ENCODE measurements at regions not wholly inside any gene's neighbourhood (a gene's known extent, or its start where the extent isn't known, plus 50 kb on each side); places are given as distances from the start of the nearest gene placed in this dataset.
A peak's percentile ranks its signal among the peaks of the same experiment; 100 is the strongest.
"Not testable (repeated sequence)": the region's sequence is repeated elsewhere in the genome, so short reads cannot be mapped to it uniquely, and the experiment has no call there.

DNA sequence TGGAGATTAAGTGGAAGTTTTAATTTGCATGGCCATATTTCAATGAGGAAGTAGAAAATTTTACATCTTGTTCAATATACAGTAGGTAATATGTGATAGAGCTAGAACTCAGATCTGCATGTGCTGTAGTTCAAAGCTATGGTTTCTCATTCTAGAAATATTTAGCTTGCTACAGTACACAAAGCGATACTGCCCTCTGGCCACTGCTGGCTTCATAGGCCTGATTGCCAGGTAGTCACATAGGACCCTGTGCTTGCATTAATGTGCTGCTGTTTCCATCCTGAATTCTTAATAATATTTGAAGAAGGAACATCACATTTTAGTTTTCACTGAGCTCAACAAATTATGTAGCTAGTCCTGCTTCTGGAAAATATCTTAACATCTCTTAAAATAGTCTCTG is 87.0 kb downstream of the PLSCR2 start:
- DNase-seq (no peak), ATAC-seq (no peak)
- intact Hi-C loops (cut with micrococcal nuclease): no loop called here

DNA sequence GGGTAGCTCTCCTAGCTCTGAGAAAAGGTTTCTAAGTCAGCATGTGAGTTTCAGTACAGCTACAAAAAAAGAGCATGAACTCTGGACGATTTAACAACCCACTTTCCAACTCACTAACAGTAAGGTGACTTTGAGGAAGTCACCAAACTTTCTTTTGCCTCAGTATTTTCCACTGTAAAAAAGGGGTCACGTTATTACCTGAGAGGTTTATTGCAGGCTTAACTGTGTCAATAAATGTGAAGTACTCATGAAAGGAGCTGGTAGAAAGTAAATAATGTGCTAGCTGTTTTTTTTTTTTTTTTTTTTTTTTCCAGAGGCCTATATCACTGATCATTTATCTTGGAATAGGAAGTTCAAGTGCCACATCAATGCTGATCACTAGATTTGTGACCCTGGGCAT is 89.3 kb downstream of the PLSCR2 start:
- intact Hi-C loops (cut with micrococcal nuclease): no loop called here
- ATAC-seq: no peak

DNA sequence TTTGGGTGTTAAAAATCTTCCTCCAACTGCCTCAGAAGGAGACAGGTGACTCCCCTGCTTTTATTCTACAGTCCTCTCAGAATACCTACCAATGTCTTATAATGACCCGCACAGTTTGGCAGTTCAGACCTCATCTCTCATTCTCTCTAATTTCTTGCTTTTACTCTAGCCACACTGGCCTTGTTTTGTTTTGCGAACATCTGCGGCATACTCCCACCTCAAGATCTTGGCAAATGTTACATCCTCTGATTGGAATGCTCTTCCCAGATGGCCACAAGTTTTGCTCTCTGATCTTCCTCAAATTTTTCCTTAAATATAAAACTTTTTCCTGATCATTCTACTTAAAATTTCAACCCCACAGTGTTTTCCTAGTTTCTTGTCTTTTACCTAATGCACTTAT is 94.1 kb downstream of the PLSCR2 start:
- intact Hi-C loops (cut with micrococcal nuclease): no loop called here
- ATAC-seq (peak; percentile 58), DNase-seq (no peak)

More for the DNA sequence above, 89.3 kb downstream of the PLSCR2 start:
- no peak for DNase-seq

DNA sequence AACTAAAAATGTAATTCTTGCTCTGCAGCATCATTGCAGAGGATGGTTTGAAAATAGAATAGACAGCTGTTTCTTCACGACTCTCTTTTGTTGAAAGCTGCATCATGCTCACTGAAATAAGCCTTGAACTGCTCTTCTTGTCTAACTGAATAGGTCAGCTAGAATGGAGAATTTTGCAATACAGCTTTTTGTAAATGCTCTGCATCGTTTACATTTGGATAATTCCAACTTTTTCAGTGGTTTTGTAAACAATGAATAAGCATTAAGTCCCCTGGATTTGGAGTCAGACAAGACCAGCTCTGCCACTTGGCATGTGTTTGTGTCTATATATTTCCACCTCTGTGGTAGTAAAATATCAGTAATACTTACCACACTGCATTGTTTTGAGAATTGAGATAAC is 95.2 kb downstream of the PLSCR2 start:
- DNase-seq (no peak), ATAC-seq (peak; percentile 28)
- intact Hi-C loops (cut with micrococcal nuclease): no loop called here

DNA sequence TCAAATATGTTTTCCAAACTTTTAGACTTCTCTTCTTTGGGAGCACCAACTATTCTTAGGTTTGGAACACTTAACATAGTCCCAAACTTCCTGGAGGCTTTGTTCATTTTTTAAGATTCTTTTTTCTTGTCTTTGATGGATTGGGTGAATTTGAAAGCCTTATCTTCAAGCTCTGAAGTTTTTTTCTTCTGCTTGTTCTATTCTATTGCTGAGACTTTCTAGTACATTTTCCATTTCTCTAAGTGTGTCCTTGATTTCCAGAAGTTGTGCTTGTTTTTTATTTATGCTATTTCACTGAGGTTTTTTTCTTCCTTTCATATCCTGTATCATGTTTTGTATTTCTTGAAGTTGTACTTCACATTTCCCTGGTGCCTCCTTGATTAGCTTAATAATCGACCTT is 97.5 kb downstream of the PLSCR2 start:
- intact Hi-C loops (cut with micrococcal nuclease): no loop called here
- ATAC-seq (no peak), DNase-seq (no peak)

DNA sequence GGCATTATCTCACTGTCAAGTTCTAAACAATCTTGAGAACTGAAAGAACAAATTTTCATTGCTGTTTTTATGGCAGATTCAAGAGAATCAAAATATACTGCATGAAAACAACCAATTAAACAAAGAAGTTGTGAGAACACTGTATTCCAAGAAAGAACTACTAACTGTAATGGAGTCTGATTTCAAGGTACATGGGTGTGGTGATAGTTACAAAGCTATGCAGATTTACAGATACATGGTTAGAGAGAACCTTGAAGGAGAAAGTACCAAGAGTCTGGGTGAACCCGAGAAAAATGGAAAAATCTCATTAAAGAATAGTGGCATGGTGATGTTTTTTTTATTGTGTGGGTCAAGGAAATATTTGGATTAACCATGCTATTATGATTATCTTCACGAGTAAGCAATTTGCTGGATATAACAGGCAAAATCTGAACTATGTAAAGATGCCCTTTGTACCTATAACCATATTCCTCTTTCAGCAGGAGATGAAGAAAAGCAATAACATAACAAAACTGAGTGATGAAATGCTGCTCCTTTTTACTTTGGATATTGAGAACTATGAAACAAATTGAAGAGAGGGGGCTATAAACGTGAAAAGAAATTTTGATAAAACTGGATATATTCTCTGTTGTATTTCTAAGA is 100.4 kb downstream of the PLSCR2 start:
- DNase-seq: no peak
- no peak for ATAC-seq
- intact Hi-C loops (cut with micrococcal nuclease): no loop called here

DNA sequence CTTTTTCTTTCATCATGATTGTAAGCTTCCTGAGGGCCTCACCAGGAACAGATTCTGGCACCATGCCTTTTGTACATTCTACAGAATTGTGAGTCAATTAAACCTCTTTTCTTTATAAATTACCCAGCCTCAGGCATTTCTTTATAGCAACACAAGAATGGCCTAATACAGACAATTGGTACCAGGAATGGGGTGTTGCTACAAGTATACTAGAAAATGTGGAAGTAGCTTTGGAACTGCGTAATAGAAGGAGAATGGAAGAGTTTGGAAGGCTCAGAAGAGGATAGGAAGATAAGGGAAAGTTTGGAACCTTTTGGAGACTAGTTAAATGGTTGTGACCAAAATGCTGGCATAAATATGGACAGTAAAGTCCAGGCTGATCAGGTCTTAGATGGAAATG is 108.9 kb upstream of the PLSCR4 start:
- DNase-seq: no peak
- no peak for ATAC-seq
- intact Hi-C loops (cut with micrococcal nuclease): no loop called here

DNA sequence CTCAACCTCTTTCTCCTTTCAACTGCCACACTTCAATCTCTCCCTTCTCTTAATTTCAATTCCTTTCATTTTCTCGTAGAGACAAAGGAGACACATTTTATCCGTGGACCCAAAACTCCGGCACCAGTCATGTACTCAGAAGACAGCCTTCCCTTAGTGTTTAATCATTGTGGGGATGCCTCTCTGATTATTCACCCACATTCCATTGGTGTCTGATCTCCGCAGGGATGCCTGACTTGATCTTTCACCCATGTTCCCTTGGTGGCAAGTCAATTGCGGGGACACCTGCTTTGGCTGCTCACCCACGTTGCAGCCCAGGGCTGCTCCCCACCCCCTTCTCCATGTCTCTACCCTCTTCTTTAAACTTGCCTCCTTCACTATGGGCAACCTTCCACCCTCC is 103.5 kb upstream of the PLSCR4 start:
- ATAC-seq; DNase-seq; intact Hi-C loops (cut with micrococcal nuclease): not testable (repeated sequence)

DNA sequence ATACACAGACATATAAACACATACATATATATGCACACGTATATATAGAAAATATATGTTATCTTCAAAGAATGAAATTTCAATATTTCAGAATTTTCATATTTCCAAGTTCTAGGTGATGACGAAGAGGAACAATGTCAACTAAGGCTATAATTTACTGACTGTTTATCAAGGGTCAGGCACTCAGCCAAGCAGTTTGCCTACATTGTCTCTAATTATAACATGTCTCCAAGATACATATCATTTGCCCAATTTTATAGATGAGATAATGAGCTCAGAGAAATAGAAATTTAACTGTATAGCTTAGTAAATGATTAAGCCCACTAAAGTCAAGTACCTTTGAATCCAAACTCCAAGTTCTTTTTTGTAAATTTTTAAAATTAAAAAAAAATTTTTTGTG is 99.9 kb upstream of the PLSCR4 start:
- ATAC-seq: no peak
- intact Hi-C loops (cut with micrococcal nuclease): no loop called here

DNA sequence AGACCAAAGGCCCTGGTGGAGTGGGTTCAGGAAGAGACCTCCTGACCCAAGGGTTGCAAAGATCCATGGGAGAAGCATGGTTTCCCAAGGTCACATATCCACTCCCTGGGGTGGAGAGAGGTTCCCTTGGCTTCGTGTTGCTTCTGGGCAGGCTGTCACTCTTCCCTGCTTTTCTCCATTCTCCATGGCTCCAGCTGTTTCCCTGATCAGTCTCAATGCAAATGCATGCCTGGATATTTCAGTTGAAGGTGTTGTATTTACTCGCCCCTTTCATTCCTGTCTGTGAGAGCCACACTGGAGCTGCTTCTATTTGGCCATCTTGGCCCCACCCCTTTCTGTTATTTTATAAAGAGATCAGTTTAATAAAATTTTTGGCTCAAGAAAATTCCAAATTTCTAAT is 95.0 kb upstream of the PLSCR4 start:
- ATAC-seq (no peak), DNase-seq (no peak)
- intact Hi-C loops (cut with micrococcal nuclease): no loop called here

More for the DNA sequence above, 99.9 kb upstream of the PLSCR4 start:
- no peak for DNase-seq

DNA sequence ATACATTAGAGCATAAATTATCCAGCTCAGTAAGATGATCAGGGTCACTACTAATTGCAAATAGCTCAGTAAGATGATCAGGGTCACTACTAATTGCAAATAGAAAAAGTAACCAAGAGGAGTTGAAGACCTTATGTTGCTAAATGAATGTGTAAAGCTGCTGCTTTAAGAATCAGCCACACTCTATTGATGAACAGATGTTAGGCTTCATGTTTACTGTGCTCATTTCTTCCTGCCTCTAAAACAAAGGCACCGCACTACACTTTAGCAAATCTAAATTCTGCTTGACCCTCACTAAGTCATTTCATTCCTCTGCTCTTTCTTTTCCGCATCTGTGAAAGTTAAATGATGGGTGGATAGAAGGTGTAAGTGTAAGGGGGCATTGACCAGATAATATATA is 92.6 kb upstream of the PLSCR4 start:
- ATAC-seq (no peak), DNase-seq (no peak)
- intact Hi-C loops (cut with micrococcal nuclease): no loop called here

DNA sequence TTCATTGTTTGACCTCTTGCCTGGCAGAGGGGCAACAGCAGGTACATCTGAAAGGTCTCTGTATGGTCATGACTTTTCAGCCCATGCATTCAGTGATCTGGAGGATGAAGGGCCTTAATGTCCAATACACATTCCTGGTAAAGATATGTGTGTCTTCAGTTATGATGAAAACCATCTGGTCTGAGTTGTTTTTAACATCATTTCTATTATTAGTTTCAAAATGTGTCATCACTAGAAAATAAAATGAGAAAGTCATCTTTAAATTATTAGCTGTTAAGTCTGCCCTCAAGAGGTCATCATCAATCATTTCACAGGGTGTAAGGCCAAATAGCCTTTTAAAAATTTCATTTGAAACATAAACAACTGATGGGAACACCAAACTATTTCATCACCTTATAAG is 92.1 kb upstream of the PLSCR4 start:
- ATAC-seq (no peak), DNase-seq (no peak)
- intact Hi-C loops (cut with micrococcal nuclease): no loop called here

DNA sequence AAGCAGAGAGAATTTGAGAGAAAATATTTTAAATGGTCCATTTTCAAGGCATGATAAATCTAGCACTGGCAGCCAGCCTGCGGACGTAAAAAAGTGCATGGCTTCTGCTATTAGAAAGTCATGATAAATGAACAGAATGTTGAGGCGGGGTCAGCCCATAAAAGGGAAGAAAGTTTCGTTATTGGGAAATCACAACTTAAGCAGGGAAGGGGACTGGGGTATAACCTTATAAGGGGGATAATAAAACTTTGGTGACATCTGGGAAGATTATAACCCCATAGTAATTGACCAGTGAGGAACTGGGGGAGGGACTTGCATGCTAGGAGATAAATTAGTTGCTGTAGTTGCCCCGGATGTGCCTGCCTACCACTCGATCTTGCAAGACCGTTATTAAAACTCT is 88.4 kb upstream of the PLSCR4 start:
- intact Hi-C loops (cut with micrococcal nuclease): loop anchor here (10.0 kb wide), 1 partner anchor 235 kb away; no protein-coding TSS in a partner anchor
- ATAC-seq: no peak
- no peak for DNase-seq

DNA sequence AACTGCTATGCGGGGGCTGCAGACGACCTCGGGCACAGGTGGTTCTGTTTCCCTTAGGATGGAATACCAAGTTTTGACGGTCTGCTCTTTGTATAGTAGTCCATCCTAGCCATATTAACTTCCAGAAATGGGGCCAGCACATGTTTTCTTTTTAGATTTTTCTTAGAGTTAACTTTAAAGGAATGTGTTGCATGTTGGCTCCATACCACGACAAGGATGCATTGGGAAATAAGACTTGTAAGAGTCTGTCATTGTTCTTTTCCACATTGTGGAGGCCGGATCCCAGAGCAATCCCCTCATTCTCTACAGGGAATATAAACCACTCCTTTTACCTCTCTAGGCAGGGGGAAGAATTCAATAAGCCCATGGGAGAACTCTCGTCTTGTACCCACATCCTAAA is 87.1 kb upstream of the PLSCR4 start:
- no peak for ATAC-seq
- intact Hi-C loops (cut with micrococcal nuclease): loop anchor here (10.0 kb wide), 1 partner anchor 237 kb away; no protein-coding TSS in a partner anchor
- no peak for DNase-seq

DNA sequence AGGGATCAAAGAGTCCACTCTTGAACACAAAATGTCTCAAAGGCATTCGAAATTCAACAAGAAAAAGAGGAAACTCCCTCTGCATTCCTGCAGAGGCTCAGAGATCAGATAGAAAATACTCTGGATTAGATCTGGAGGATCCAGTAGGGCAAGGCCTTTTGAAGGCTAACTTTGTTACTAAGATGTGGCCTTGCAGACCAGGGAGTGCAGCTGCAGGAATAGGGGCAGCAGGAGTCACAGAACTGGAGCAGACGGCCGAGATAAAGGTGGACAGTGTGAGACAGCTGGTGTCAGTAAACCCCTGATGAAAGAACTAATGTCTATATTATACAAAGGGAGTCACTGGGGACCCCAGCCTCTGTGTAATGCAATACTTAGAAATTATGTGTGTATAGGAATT is 84.5 kb upstream of the PLSCR4 start:
- intact Hi-C loops (cut with micrococcal nuclease): loop anchor here (10.0 kb wide), 1 partner anchor 239 kb away; no protein-coding TSS in a partner anchor
- DNase-seq: no peak
- no peak for ATAC-seq

DNA sequence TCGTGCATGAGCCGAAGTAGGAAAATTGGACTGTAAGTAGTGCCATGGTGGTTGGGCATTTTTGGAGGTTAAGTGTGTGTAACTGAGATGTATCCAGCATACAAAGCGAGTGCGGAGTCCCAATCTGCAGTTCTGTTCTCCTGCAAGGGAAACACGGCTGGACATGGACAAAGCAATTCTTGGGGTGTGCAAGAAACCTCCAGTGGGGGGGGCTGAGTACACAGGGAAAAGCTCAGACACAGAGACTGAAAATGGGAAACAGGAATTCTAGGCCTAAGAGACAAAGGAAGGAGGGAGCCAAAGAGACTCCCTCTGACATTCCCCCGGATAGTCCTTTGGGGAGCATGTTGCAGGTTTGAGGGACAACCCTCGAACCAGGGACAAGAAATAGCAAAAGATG is 83.2 kb upstream of the PLSCR4 start:
- DNase-seq: no peak
- intact Hi-C loops (cut with micrococcal nuclease): loop anchor here (10.0 kb wide), 1 partner anchor 241 kb away; no protein-coding TSS in a partner anchor
- peak; percentile 25 for ATAC-seq

DNA sequence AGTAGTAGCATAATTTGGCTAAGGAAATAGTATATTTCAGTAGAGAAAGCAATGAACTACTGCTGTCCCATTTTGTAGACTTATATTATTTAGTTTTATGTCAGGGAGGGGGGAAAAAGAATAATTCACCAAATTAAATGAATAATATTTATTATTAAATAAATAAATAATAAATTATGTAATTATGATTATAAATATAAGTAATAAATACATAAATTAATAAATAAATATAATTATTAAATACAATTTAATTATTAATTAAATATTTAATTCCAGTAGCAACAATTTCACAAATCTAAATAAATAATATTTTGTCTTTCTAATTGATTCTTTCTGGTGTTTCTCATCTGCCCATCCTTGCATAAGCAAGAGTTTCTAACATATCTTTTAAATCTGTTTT is 81.1 kb upstream of the PLSCR4 start:
- intact Hi-C loops (cut with micrococcal nuclease): loop anchor here (10.0 kb wide), 1 partner anchor 243 kb away; no protein-coding TSS in a partner anchor
- DNase-seq: no peak
- no peak for ATAC-seq

DNA sequence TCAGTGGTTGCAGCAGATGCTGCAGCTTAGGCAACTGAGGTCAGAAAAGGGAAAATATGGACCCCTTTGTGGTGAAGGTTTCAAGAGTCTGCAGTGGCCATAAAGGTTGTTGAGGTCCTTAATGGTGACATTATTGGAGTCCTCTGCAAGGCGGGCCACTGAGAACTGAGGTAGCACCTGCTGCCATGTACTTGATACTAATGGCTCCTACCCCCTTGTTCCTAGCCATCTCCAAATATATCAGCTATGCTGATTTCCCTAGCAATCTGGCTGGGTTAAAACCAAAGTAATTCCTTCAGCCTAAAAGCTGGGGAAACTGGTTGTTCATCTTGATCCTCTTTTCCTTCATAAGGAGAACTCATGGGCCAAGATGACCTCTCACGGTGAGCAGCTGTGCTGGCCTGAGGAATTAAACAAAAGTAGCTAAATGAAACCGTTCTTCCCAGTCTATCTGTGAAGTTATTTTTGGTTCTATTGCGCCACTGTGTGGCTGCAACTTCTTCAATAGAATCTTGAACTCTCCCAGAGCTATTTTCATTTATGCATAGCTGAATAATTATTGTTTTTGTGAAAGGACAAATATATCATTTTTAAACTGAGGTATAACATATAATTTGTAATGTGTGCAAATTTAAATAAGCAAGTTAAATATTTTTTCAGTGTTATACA is 76.1 kb upstream of the PLSCR4 start:
- intact Hi-C loops (cut with micrococcal nuclease): loop anchor here (5.0 kb wide), 2 partner anchors 110 to 260 kb away; no protein-coding TSS in a partner anchor
- DNase-seq: no peak

DNA sequence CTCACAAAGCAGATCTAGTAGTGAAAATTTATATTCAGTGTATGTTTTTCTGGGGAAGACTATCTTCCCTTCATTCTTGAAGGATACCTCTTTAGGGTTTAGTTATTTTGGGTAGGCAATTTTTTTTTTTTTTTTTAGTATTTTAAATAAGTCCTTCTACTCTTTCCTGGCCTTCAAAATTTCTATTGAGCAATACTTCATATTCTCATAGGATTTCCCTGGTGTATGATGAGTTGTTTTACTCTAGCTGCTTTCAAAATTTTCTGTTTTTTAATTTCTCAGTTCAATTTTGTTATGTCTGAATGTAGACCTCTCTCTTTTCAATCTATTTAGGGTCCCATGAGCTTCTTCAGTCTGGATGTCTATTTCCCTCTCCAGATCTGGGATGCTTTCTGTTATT is 74.3 kb upstream of the PLSCR4 start:
- ATAC-seq: peak; percentile 34
- intact Hi-C loops (cut with micrococcal nuclease): loop anchor here (5.0 kb wide), 2 partner anchors 108 to 258 kb away; no protein-coding TSS in a partner anchor
- DNase-seq: no peak

More for the DNA sequence above, 76.1 kb upstream of the PLSCR4 start:
- peak; percentile 74 for ATAC-seq

DNA sequence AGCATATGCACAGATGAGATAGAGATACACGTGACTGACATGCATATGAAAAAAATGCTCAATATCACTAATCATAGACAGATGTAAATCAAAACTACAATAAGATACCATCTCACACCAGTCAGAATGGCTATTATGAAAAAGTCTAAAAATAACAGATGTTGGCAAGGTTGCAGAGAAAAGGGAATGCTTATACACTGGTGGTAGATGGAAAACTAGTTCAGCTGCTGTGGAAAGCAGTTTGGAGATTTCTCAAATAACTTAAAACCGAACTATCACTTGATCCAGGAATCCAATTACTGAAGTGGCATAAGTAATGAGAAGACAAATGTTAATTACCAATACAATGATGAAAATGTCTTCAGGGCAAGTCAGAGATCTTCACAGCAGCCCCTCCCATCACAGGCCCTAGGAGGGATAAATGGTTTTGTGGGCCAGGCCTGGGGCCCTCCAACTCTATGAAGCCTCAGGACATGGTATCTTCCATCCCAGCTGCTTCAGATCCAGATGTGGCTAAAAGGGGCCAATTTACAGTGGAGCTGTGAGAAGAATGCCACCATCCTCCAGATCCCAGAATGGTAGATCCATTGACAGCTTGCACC is 71.4 kb upstream of the PLSCR4 start:
- ATAC-seq (no peak), DNase-seq (no peak)
- intact Hi-C loops (cut with micrococcal nuclease): no loop called here
